ENCODE measurements at regions not wholly inside any gene's neighbourhood (a gene's known extent, or its start where the extent isn't known, plus 50 kb on each side); places are given as distances from the start of the nearest gene placed in this dataset.

GRCh38 chr7:34364130-34364529 is 293.9 kb upstream of the NPSR1 start:
- Histone ChIP-seq H3K4me2 (ENCODE audit: low read length) (no peak overlapping the region), H3K27ac (ENCODE audit: low read depth, low read length) (no peak overlapping the region), H3K9me3 (ENCODE audit: control insufficient read depth in 1 of 2, insufficient read depth in 1 of 2, low read depth in 1 of 2, low read length in 2 of 2) (no peaks in the 10 kb centered on the region), H3K79me2 (ENCODE audit: insufficient read depth, low read length) (no peaks in the 10 kb centered on the region), H3K9ac (ENCODE audit: low read length) (no peak overlapping the region), H3K36me3 (ENCODE audit: control insufficient read depth in 1 of 2, insufficient read depth in 2 of 2, low read length in 2 of 2) (no peaks in the 10 kb centered on the region), H3K4me1 (ENCODE audit: control insufficient read depth in 1 of 2, insufficient read depth in 2 of 2, low read length in 2 of 2) (no peaks in the 10 kb centered on the region), H3K27me3 (ENCODE audit: insufficient read depth, low read length) (no peaks in the 10 kb centered on the region), H3K4me3 (replicated peaks in 1 of 2; ENCODE audit: low read depth in 1 of 2, low read length in 2 of 2) (no peak overlapping the region), H4K20me1 (ENCODE audit: insufficient read depth) (no peaks in the 10 kb centered on the region), H3K9me2 (ENCODE audit: insufficient read depth) (no peaks in the 10 kb centered on the region), H2AFZ (ENCODE audit: low read depth, low read length, poor library complexity, severe bottlenecking) (no peak overlapping the region)
- ATAC-seq (no peak), DNase-seq (ENCODE audit: low read depth, low spot score) (no peak)
- BruUV-seq (replicated peaks): no TSS peak
- RAD21 ChIA-PET (ENCODE audit: low non-redundant PET in 1 of 2, low total read pairs in 2 of 2, uncharacterized antibody in 2 of 2, unreplicated experiment in 2 of 2): no interaction called here
- POLR2A ChIA-PET: no interaction called here
- intact Hi-C loops (cut with micrococcal nuclease): no loop called here
- CTCF ChIA-PET: no interaction called here
- no peak for TF ChIP-seq ZNF274 (IDR thresholded peaks at IDR 0.05; ENCODE audit: low read depth, low read length)
- TF ChIP-seq TCF7L2 (IDR thresholded peaks at IDR 0.05; ENCODE audit: borderline replicate concordance, extremely low read depth, insufficient read depth, insufficient read length): no peak
- no peak for TF ChIP-seq POLR2AphosphoS5 (IDR thresholded peaks at IDR 0.05; ENCODE audit: low read depth, low read length)
- TF ChIP-seq, protein P1, sequence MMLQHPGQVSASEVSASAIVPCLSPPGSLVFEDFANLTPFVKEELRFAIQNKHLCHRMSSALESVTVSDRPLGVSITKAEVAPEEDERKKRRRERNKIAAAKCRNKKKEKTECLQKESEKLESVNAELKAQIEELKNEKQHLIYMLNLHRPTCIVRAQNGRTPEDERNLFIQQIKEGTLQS (IDR thresholded peaks at IDR 0.05): no peak
- no peak for TF ChIP-seq JUND (IDR thresholded peaks at IDR 0.05)
- TF ChIP-seq, protein P2, sequence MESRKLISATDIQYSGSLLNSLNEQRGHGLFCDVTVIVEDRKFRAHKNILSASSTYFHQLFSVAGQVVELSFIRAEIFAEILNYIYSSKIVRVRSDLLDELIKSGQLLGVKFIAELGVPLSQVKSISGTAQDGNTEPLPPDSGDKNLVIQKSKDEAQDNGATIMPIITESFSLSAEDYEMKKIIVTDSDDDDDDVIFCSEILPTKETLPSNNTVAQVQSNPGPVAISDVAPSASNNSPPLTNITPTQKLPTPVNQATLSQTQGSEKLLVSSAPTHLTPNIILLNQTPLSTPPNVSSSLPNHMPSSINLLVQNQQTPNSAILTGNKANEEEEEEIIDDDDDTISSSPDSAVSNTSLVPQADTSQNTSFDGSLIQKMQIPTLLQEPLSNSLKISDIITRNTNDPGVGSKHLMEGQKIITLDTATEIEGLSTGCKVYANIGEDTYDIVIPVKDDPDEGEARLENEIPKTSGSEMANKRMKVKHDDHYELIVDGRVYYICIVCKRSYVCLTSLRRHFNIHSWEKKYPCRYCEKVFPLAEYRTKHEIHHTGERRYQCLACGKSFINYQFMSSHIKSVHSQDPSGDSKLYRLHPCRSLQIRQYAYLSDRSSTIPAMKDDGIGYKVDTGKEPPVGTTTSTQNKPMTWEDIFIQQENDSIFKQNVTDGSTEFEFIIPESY (IDR thresholded peaks at IDR 0.05; ENCODE audit: extremely low read depth, insufficient replicate concordance, low read length): no peak
- no peak for TF ChIP-seq ELF1 (IDR thresholded peaks at IDR 0.05; ENCODE audit: borderline replicate concordance, low read depth)
- TF ChIP-seq SIN3A (IDR thresholded peaks at IDR 0.05; ENCODE audit: low read depth): no peak
- TF ChIP-seq EGR1 (IDR thresholded peaks at IDR 0.05; ENCODE audit: low read depth): no peak
- TF ChIP-seq SP1 (IDR thresholded peaks at IDR 0.05; ENCODE audit: low read depth): no peak
- TF ChIP-seq RAD21 (IDR thresholded peaks at IDR 0.05; ENCODE audit: low read depth): no peak
- TF ChIP-seq POLR2A (IDR thresholded peaks at IDR 0.05; ENCODE audit: borderline replicate concordance, extremely low read depth, insufficient read depth, insufficient read length): no peak
- no peak for TF ChIP-seq ZFX (IDR thresholded peaks at IDR 0.05)
- no peak for TF ChIP-seq CEBPB (IDR thresholded peaks at IDR 0.05; ENCODE audit: low read depth)
- TF ChIP-seq, protein P3, sequence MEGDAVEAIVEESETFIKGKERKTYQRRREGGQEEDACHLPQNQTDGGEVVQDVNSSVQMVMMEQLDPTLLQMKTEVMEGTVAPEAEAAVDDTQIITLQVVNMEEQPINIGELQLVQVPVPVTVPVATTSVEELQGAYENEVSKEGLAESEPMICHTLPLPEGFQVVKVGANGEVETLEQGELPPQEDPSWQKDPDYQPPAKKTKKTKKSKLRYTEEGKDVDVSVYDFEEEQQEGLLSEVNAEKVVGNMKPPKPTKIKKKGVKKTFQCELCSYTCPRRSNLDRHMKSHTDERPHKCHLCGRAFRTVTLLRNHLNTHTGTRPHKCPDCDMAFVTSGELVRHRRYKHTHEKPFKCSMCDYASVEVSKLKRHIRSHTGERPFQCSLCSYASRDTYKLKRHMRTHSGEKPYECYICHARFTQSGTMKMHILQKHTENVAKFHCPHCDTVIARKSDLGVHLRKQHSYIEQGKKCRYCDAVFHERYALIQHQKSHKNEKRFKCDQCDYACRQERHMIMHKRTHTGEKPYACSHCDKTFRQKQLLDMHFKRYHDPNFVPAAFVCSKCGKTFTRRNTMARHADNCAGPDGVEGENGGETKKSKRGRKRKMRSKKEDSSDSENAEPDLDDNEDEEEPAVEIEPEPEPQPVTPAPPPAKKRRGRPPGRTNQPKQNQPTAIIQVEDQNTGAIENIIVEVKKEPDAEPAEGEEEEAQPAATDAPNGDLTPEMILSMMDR (IDR thresholded peaks at IDR 0.05 in 2 of 3, conservative IDR thresholded peaks at IDR 0.05 in 1 of 3; ENCODE audit: borderline replicate concordance in 1 of 3, insufficient read depth in 1 of 3, low read depth in 2 of 3, low read length in 2 of 3): no peak
- TF ChIP-seq SRF (IDR thresholded peaks at IDR 0.05; ENCODE audit: low read depth): no peak
